ENCODE measurements at regions not wholly inside any gene's neighbourhood (a gene's known extent, or its start where the extent isn't known, plus 50 kb on each side); places are given as distances from the start of the nearest gene placed in this dataset.

DNA sequence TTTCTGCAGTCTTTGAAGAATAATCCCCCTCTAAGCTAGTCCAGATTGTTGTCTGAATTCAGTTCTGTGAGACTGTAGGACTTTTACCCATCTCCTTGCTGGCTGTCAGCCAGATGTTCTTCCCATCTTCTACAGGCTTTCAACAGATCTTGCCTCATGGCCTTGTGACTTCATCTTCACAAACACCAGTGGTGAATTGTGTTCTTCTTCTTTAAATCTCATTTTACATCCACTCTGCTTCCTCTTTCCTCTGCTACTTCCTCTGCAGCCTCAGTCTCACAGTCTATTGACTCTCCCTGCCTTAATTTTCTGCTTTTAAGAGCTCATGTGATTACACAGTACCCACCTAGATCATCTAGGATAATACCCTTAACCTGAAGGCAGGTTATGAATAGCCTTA lies 859.0 kb upstream of the SLITRK1 start (continued):
- TF ChIP-seq SRF (IDR thresholded peaks at IDR 0.05; ENCODE audit: low read depth) (no peak), EZH2 (IDR thresholded peaks at IDR 0.05) (no peak), ELF1 (IDR thresholded peaks at IDR 0.05; ENCODE audit: borderline replicate concordance, low read depth) (no peak), TCF7L2 (IDR thresholded peaks at IDR 0.05; ENCODE audit: borderline replicate concordance, extremely low read depth, insufficient read depth, insufficient read length) (no peak), EGR1 (IDR thresholded peaks at IDR 0.05; ENCODE audit: low read depth) (no peak)

DNA sequence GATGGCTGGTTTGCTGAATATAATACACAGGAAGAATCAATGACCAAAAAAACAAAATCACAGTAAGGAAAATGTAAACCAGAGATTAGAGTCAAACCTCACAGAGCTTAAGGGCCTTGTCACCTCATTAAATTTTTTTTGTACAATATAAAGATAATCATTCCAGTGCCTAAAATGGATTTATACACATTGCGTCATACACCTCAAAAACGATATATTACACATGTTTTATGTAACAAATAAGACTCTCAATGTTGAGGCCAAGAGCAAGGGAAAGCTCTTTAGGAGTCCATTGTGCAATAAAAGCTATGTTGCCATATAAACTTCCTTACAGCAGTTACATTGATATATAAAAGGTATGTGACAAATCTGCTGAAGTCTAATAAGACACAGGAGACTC lies 856.7 kb upstream of the SLITRK1 start:
- no peaks in the 10 kb centered on the region for H3K27me3 ChIP-seq (ENCODE audit: insufficient read depth, low read length)
- POLR2A ChIA-PET: no interaction called here
- peaks cover 0 to 5% of the 10 kb centered on the region in 2 experiments; a peak in 1 of 4 replicates for H3K9me3 ChIP-seq (ENCODE audit: control insufficient read depth in 1 of 2, insufficient read depth in 1 of 2, low read depth in 1 of 2, low read length in 2 of 2)
- no peaks in the 10 kb centered on the region for H3K9me2 ChIP-seq (ENCODE audit: insufficient read depth)
- ATAC-seq (no peak), DNase-seq (ENCODE audit: low read depth, low spot score) (no peak)
- RAD21 ChIA-PET (ENCODE audit: low non-redundant PET in 1 of 2, low total read pairs in 2 of 2, uncharacterized antibody in 2 of 2, unreplicated experiment in 2 of 2): no interaction called here
- no peaks in the 10 kb centered on the region for H3K79me2 ChIP-seq (ENCODE audit: insufficient read depth, low read length)
- H3K4me2 ChIP-seq (ENCODE audit: low read length): no peak overlapping the region
- H3K27ac ChIP-seq (ENCODE audit: low read depth, low read length): no peak overlapping the region
- no peak overlapping the region for H3K9ac ChIP-seq (ENCODE audit: low read length)
- CTCF ChIA-PET: no interaction called here
- H4K20me1 ChIP-seq (ENCODE audit: insufficient read depth): no peaks in the 10 kb centered on the region
- no TSS peak for BruUV-seq (replicated peaks)
- H3K4me3 ChIP-seq (replicated peaks in 1 of 2; ENCODE audit: low read depth in 1 of 2, low read length in 2 of 2): no peak overlapping the region
- TF ChIP-seq ZNF274 (IDR thresholded peaks at IDR 0.05; ENCODE audit: low read depth, low read length) (no peak), POLR2AphosphoS5 (IDR thresholded peaks at IDR 0.05; ENCODE audit: low read depth, low read length) (no peak), ELF1 (IDR thresholded peaks at IDR 0.05; ENCODE audit: borderline replicate concordance, low read depth) (no peak), SRF (IDR thresholded peaks at IDR 0.05; ENCODE audit: low read depth) (no peak), POLR2A (IDR thresholded peaks at IDR 0.05; ENCODE audit: borderline replicate concordance, extremely low read depth, insufficient read depth, insufficient read length) (no peak), SIN3A (IDR thresholded peaks at IDR 0.05; ENCODE audit: low read depth) (no peak), CEBPB (IDR thresholded peaks at IDR 0.05; ENCODE audit: low read depth) (no peak), SP1 (IDR thresholded peaks at IDR 0.05; ENCODE audit: low read depth) (no peak), EZH2phosphoT487 (IDR thresholded peaks at IDR 0.05; ENCODE audit: borderline replicate concordance) (no peak), FOSL1 (IDR thresholded peaks at IDR 0.05; ENCODE audit: low read depth) (no peak), RAD21 (IDR thresholded peaks at IDR 0.05; ENCODE audit: low read depth) (no peak), TCF7L2 (IDR thresholded peaks at IDR 0.05; ENCODE audit: borderline replicate concordance, extremely low read depth, insufficient read depth, insufficient read length) (no peak), EZH2 (IDR thresholded peaks at IDR 0.05) (no peak), YY1 (IDR thresholded peaks at IDR 0.05; ENCODE audit: extremely low read depth, insufficient replicate concordance, low read depth, low read length) (no peak), JUND (IDR thresholded peaks at IDR 0.05) (no peak), EGR1 (IDR thresholded peaks at IDR 0.05; ENCODE audit: low read depth) (no peak), ZFX (IDR thresholded peaks at IDR 0.05) (no peak)
- TF ChIP-seq, protein P1, sequence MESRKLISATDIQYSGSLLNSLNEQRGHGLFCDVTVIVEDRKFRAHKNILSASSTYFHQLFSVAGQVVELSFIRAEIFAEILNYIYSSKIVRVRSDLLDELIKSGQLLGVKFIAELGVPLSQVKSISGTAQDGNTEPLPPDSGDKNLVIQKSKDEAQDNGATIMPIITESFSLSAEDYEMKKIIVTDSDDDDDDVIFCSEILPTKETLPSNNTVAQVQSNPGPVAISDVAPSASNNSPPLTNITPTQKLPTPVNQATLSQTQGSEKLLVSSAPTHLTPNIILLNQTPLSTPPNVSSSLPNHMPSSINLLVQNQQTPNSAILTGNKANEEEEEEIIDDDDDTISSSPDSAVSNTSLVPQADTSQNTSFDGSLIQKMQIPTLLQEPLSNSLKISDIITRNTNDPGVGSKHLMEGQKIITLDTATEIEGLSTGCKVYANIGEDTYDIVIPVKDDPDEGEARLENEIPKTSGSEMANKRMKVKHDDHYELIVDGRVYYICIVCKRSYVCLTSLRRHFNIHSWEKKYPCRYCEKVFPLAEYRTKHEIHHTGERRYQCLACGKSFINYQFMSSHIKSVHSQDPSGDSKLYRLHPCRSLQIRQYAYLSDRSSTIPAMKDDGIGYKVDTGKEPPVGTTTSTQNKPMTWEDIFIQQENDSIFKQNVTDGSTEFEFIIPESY (IDR thresholded peaks at IDR 0.05; ENCODE audit: extremely low read depth, insufficient replicate concordance, low read length): no peak
- TF ChIP-seq, protein P2, sequence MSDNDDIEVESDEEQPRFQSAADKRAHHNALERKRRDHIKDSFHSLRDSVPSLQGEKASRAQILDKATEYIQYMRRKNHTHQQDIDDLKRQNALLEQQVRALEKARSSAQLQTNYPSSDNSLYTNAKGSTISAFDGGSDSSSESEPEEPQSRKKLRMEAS (IDR thresholded peaks at IDR 0.05): no peak
- TF ChIP-seq, protein P3, sequence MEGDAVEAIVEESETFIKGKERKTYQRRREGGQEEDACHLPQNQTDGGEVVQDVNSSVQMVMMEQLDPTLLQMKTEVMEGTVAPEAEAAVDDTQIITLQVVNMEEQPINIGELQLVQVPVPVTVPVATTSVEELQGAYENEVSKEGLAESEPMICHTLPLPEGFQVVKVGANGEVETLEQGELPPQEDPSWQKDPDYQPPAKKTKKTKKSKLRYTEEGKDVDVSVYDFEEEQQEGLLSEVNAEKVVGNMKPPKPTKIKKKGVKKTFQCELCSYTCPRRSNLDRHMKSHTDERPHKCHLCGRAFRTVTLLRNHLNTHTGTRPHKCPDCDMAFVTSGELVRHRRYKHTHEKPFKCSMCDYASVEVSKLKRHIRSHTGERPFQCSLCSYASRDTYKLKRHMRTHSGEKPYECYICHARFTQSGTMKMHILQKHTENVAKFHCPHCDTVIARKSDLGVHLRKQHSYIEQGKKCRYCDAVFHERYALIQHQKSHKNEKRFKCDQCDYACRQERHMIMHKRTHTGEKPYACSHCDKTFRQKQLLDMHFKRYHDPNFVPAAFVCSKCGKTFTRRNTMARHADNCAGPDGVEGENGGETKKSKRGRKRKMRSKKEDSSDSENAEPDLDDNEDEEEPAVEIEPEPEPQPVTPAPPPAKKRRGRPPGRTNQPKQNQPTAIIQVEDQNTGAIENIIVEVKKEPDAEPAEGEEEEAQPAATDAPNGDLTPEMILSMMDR (IDR thresholded peaks at IDR 0.05 in 2 of 3, conservative IDR thresholded peaks at IDR 0.05 in 1 of 3; ENCODE audit: borderline replicate concordance in 1 of 3, insufficient read depth in 1 of 3, low read depth in 2 of 3, low read length in 2 of 3): no peak
- H3K4me1 ChIP-seq (ENCODE audit: control insufficient read depth in 1 of 2, insufficient read depth in 2 of 2, low read length in 2 of 2): no peaks in the 10 kb centered on the region
- H2AFZ ChIP-seq (ENCODE audit: low read depth, low read length, poor library complexity, severe bottlenecking): no peak overlapping the region
- H3K36me3 ChIP-seq (ENCODE audit: control insufficient read depth in 1 of 2, insufficient read depth in 2 of 2, low read length in 2 of 2): no peaks in the 10 kb centered on the region
- intact Hi-C loops (cut with micrococcal nuclease): no loop called here

Measured in HCT116 (cell line).